ENCODE measurements at regions not wholly inside any gene's neighbourhood (a gene's known extent, or its start where the extent isn't known, plus 50 kb on each side); places are given as distances from the start of the nearest gene placed in this dataset.

GRCh38 chr5:96584712-96585111, 77.5 kb upstream of the CAST start:
- no peak overlapping the region for H3K4me3 ChIP-seq (ENCODE audit: low read length)
- TF ChIP-seq CTCF (conservative IDR thresholded peaks at IDR 0.05; ENCODE audit: low read length) = no peak
- no peak for DNase-seq (ENCODE audit: low read depth)

GRCh38 chr5:96588539-96588938, 73.6 kb upstream of the CAST start:
- no peak for TF ChIP-seq CTCF (conservative IDR thresholded peaks at IDR 0.05; ENCODE audit: low read length)
- no peak for DNase-seq (ENCODE audit: low read depth)
- H3K4me3 ChIP-seq (ENCODE audit: low read length) = no peak overlapping the region

DNA sequence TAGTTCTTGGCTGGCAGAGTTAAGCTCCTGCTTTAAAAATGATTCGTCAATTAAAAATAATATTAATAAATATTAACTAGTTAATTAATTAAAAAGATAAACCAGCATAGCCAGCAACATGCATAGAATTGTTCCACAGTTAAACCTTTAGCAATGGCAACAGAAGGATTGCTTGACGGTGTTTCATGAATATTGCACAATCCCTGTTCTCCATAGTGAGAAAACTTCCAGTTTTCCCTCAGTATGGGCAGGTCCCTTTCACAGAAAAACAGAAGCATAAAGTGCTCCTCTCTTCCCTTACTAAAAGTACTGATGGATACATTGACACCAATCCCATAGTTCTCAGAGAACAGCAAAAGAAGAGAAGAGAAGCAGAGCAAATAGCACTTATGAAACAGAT, 71.4 kb upstream of the CAST start:
- peak; percentile 25 for DNase-seq (ENCODE audit: low read depth)
- TF ChIP-seq CTCF (conservative IDR thresholded peaks at IDR 0.05; ENCODE audit: low read length) = no peak

GRCh38 chr5:96595300-96596090, 66.7 kb upstream of the CAST start:
- H3K4me3 ChIP-seq (ENCODE audit: low read length) = no peak overlapping the region
- peak; percentile 37 for TF ChIP-seq CTCF (conservative IDR thresholded peaks at IDR 0.05; ENCODE audit: low read length)
- no peak for DNase-seq (ENCODE audit: low read depth)

More for the DNA sequence above, 71.4 kb upstream of the CAST start:
- no peak overlapping the region for H3K4me3 ChIP-seq (ENCODE audit: low read length)

- peak; percentile 12 for DNase-seq (ENCODE audit: low read depth)
- TF ChIP-seq CTCF (conservative IDR thresholded peaks at IDR 0.05; ENCODE audit: low read length) = no peak
These were observed 64.6 kb upstream of the CAST start for GRCh38 chr5:96597438-96598020.

GRCh38 chr5:96601200-96601599, 61.0 kb upstream of the CAST start:
- TF ChIP-seq CTCF (conservative IDR thresholded peaks at IDR 0.05; ENCODE audit: low read length) = no peak
- no peak overlapping the region for H3K4me3 ChIP-seq (ENCODE audit: low read length)
- DNase-seq (ENCODE audit: low read depth) = no peak

More at GRCh38 chr5:96597438-96598020, 64.6 kb upstream of the CAST start:
- H3K4me3 ChIP-seq (ENCODE audit: low read length) = no peak overlapping the region

GRCh38 chr5:96601715-96602244, 60.4 kb upstream of the CAST start:
- H3K4me3 ChIP-seq (ENCODE audit: low read length) = no peak overlapping the region
- peak; percentile 63 for DNase-seq (ENCODE audit: low read depth)
- TF ChIP-seq CTCF (conservative IDR thresholded peaks at IDR 0.05; ENCODE audit: low read length) = peak; percentile 91
